Right lobe of liver (tissue), 4 donors: ENCODE measurements at regions not wholly inside any gene's neighbourhood (a gene's known extent, or its start where the extent isn't known, plus 50 kb on each side); places are given as distances from the start of the nearest gene placed in this dataset.

ENCODE experiments used
- POLR2A ChIP-seq: fragments of 450-650 bp; IDR thresholded peaks from one replicate; pipeline ENCODE4 v1.6.1; 2017; ENCODE audit warnings: antibody characterized with exemption, mild to moderate bottlenecking
- TF ChIP-seq, protein P1 (sequence below), 4 donors: fragments of 200-600 bp in 3 of 4; fragments of 450-650 bp in 1 of 4; IDR thresholded peaks; one replicate each; pipeline versions ENCODE4 v1.5.1 to v1.8.0; 2016 to 2022; ENCODE audit warnings: antibody characterized with exemption in 4 of 4, mild to moderate bottlenecking in 2 of 4
- donor health status: DM: no; HTN: no; CAD: no.
- donor health status: DM: no; HTN: no; CAD: no.
- donor health status: DM: no; HTN: yes; CAD: no.

- TF ChIP-seq, protein P1, sequence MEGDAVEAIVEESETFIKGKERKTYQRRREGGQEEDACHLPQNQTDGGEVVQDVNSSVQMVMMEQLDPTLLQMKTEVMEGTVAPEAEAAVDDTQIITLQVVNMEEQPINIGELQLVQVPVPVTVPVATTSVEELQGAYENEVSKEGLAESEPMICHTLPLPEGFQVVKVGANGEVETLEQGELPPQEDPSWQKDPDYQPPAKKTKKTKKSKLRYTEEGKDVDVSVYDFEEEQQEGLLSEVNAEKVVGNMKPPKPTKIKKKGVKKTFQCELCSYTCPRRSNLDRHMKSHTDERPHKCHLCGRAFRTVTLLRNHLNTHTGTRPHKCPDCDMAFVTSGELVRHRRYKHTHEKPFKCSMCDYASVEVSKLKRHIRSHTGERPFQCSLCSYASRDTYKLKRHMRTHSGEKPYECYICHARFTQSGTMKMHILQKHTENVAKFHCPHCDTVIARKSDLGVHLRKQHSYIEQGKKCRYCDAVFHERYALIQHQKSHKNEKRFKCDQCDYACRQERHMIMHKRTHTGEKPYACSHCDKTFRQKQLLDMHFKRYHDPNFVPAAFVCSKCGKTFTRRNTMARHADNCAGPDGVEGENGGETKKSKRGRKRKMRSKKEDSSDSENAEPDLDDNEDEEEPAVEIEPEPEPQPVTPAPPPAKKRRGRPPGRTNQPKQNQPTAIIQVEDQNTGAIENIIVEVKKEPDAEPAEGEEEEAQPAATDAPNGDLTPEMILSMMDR (IDR thresholded peaks at IDR 0.05), result no peak
- TF ChIP-seq POLR2A, result no peak
Measured at GRCh38 chr13:47457626-47458025, 543.4 kb downstream of the SUCLA2 start.
